Esophagus muscularis mucosa (tissue), 4 donors: ENCODE measurements at regions not wholly inside any gene's neighbourhood (a gene's known extent, or its start where the extent isn't known, plus 50 kb on each side); places are given as distances from the start of the nearest gene placed in this dataset.

Source experiments
- DNase-seq: peaks from one replicate; pipeline ENCODE4 v3.0.0-alpha.2; 2017; ENCODE audit errors: extremely low spot score
- H3K27ac ChIP-seq, 4 donors: fragments of 200-600 bp; sonication (generic); replicated peaks in 1 of 4; 1 replicate in 3 of 4; 2 replicates in 1 of 4; pipeline ENCODE4 v1.5.1; 2016 to 2019; ENCODE audit warnings: mild to moderate bottlenecking in 1 of 4
- H3K27me3 ChIP-seq, 4 donors: fragments of 200-600 bp; sonication (generic); one replicate each; pipeline versions ENCODE4 v1.5.1 to v1.6.0; 2016 to 2019
- H3K36me3 ChIP-seq, 4 donors: fragments of 200-600 bp; sonication (generic); one replicate each; pipeline ENCODE4 v1.5.1; 2016 to 2019
- H3K4me1 ChIP-seq, 4 donors: fragments of 200-600 bp; sonication (generic); one replicate each; pipeline ENCODE4 v1.5.1; 2016 to 2019
- H3K4me3 ChIP-seq, 4 donors: fragments of 200-600 bp; sonication (generic); 1 replicate in 2 of 4; 2 replicates in 2 of 4; pipeline ENCODE4 v1.5.1; 2016 to 2019; ENCODE audit warnings: mild to moderate bottlenecking in 4 of 4, moderate library complexity in 1 of 4
- H3K9me3 ChIP-seq, 4 donors: fragments of 200-600 bp; sonication (generic); 1 replicate in 3 of 4; 2 replicates in 1 of 4; pipeline ENCODE4 v1.5.1; 2016 to 2019
- CTCF ChIP-seq, 3 experiments: fragments of 200-600 bp in 2 of 3; fragments of 450-650 bp in 1 of 3; sonication (generic) in 2 of 3; IDR thresholded peaks; one replicate each; pipeline ENCODE4 v1.5.1; 2017 to 2019; ENCODE audit warnings: antibody characterized with exemption in 3 of 3, mild to moderate bottlenecking in 2 of 3, moderate library complexity in 1 of 3
- EP300 ChIP-seq: sonication (generic); formaldehyde crosslinking; IDR thresholded peaks from one replicate; pipeline ENCODE4 v1.6.1; 2017; ENCODE audit warnings: antibody characterized with exemption
- POLR2A ChIP-seq: fragments of 450-650 bp; IDR thresholded peaks from one replicate; pipeline ENCODE4 v1.6.1; 2017; ENCODE audit warnings: antibody characterized with exemption, moderate library complexity, mild to moderate bottlenecking, low read depth
- POLR2AphosphoS5 ChIP-seq, 2 donors: sonication (generic); formaldehyde crosslinking; IDR thresholded peaks; one replicate each; pipeline ENCODE4 v1.6.1; 2017; ENCODE audit warnings: antibody characterized with exemption in 2 of 2
- WGBS: methylation state at CpG from one replicate; pipeline ENCODE4 v1.1.5; 2018; 5-methylcytosine and 5-hydroxymethylcytosine counted together
- intact Hi-C: fragments of 100-400 bp; cut with DNase I; formaldehyde crosslinking; loops from one replicate; pipeline ENCODE4 v1.15.1; 2023

GRCh38 chr7:125247514-125248098, 318.0 kb upstream of the POT1 start:
- H3K9me3 ChIP-seq, result no peaks in the 10 kb centered on the region
- no peaks in the 10 kb centered on the region for H3K4me1 ChIP-seq
- no peak for TF ChIP-seq EP300
- TF ChIP-seq CTCF (IDR thresholded peaks at IDR 0.05), result no peak
- TF ChIP-seq POLR2A, result no peak
- no peak for TF ChIP-seq POLR2AphosphoS5 (IDR thresholded peaks at IDR 0.05)
- intact Hi-C loops, result no loop called here
- DNase-seq, result no peak
- H3K4me3 ChIP-seq, result no peak overlapping the region
- 71% methylated on average over 1 of the region's 1 CpG for WGBS
- no peak overlapping the region for H3K27ac ChIP-seq
- no peaks in the 10 kb centered on the region for H3K27me3 ChIP-seq
- no peaks in the 10 kb centered on the region for H3K36me3 ChIP-seq

GRCh38 chr7:125246706-125247105, 317.1 kb upstream of the POT1 start:
- Histone ChIP-seq H3K36me3 (no peaks in the 10 kb centered on the region), H3K4me1 (no peaks in the 10 kb centered on the region), H3K9me3 (no peaks in the 10 kb centered on the region), H3K4me3 (no peak overlapping the region), H3K27me3 (no peaks in the 10 kb centered on the region), H3K27ac (no peak overlapping the region)
- DNase-seq, result no peak
- no peak for TF ChIP-seq CTCF (IDR thresholded peaks at IDR 0.05)
- TF ChIP-seq POLR2AphosphoS5 (IDR thresholded peaks at IDR 0.05), result no peak
- TF ChIP-seq EP300, result no peak
- no peak for TF ChIP-seq POLR2A
- 46% methylated on average over 1 of the region's 1 CpG for WGBS
- intact Hi-C loops, result no loop called here

- no peaks in the 10 kb centered on the region for H3K36me3 ChIP-seq
- no peak for TF ChIP-seq CTCF (IDR thresholded peaks at IDR 0.05)
- no peak for TF ChIP-seq POLR2A
- TF ChIP-seq POLR2AphosphoS5 (IDR thresholded peaks at IDR 0.05), result no peak
- TF ChIP-seq EP300, result no peak
- intact Hi-C loops, result no loop called here
- no peaks in the 10 kb centered on the region for H3K9me3 ChIP-seq
- H3K27me3 ChIP-seq, result no peaks in the 10 kb centered on the region
- H3K4me1 ChIP-seq, result no peaks in the 10 kb centered on the region
- no peak overlapping the region for H3K4me3 ChIP-seq
- no peak overlapping the region for H3K27ac ChIP-seq
- no peak for DNase-seq
These were observed 311.9 kb upstream of the POT1 start for GRCh38 chr7:125241548-125241947.

- intact Hi-C loops, result no loop called here
- WGBS, result 90% methylated on average over 1 of the region's 1 CpG
- Histone ChIP-seq H3K27me3 (no peaks in the 10 kb centered on the region), H3K4me1 (no peaks in the 10 kb centered on the region), H3K36me3 (no peaks in the 10 kb centered on the region), H3K9me3 (peaks cover 0 to 13% (median 0%) of the 10 kb centered on the region in 4 donors), H3K27ac (no peak overlapping the region), H3K4me3 (no peak overlapping the region)
- TF ChIP-seq EP300, result no peak
- no peak for TF ChIP-seq POLR2A
- no peak for TF ChIP-seq CTCF (IDR thresholded peaks at IDR 0.05)
- no peak for TF ChIP-seq POLR2AphosphoS5 (IDR thresholded peaks at IDR 0.05)
- no peak for DNase-seq
These were observed 293.0 kb upstream of the POT1 start for GRCh38 chr7:125222596-125222995.

GRCh38 chr7:125218076-125218475, 288.5 kb upstream of the POT1 start:
- Histone ChIP-seq H3K4me1 (no peaks in the 10 kb centered on the region), H3K36me3 (no peaks in the 10 kb centered on the region), H3K27me3 (no peaks in the 10 kb centered on the region), H3K27ac (no peak overlapping the region), H3K9me3 (peaks cover 0 to 13% (median 0%) of the 10 kb centered on the region in 4 donors), H3K4me3 (no peak overlapping the region)
- DNase-seq, result no peak
- 77% methylated on average over 2 of the region's 2 CpGs for WGBS
- intact Hi-C loops, result no loop called here
- no peak for TF ChIP-seq POLR2AphosphoS5 (IDR thresholded peaks at IDR 0.05)
- TF ChIP-seq POLR2A, result no peak
- TF ChIP-seq CTCF (IDR thresholded peaks at IDR 0.05), result no peak
- TF ChIP-seq EP300, result no peak
